Neural progenitor cell (in vitro differentiated cells): ENCODE measurements at regions not wholly inside any gene's neighbourhood (a gene's known extent, or its start where the extent isn't known, plus 50 kb on each side); places are given as distances from the start of the nearest gene placed in this dataset.

Source experiments
- EZH2phosphoT487 ChIP-seq: fragments of 200-600 bp; sonication (generic); IDR thresholded peaks from 2 replicates; pipeline ENCODE4 v1.6.1; 2017; ENCODE audit warnings: antibody characterized with exemption
- TF ChIP-seq, protein P1 (sequence below): fragments of 200-600 bp; sonication (generic); IDR thresholded peaks from 2 replicates; pipeline ENCODE4 v1.5.1; 2017; ENCODE audit warnings: antibody characterized with exemption, mild to moderate bottlenecking

DNA sequence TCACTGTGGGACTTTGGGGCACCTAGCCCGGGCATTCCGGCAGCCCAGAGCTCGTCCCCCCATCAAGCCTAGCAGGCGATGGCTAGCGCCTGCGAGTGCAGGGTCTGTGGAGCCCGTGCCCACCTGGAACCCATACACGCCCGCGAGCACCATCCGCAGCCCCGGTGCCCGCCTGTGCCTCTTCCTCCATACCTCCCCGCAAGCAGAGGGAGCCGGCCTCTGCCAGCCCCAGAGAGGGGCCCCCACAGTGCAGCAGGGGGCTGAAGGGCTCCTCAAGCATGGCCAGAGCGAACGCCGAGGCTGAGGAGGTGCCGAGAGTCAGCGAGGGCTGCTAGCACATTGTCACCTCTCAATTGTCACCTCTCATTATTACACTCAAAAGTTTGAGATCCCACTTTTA, 167.8 kb upstream of the EPHA6 start:
- TF ChIP-seq, protein P1, sequence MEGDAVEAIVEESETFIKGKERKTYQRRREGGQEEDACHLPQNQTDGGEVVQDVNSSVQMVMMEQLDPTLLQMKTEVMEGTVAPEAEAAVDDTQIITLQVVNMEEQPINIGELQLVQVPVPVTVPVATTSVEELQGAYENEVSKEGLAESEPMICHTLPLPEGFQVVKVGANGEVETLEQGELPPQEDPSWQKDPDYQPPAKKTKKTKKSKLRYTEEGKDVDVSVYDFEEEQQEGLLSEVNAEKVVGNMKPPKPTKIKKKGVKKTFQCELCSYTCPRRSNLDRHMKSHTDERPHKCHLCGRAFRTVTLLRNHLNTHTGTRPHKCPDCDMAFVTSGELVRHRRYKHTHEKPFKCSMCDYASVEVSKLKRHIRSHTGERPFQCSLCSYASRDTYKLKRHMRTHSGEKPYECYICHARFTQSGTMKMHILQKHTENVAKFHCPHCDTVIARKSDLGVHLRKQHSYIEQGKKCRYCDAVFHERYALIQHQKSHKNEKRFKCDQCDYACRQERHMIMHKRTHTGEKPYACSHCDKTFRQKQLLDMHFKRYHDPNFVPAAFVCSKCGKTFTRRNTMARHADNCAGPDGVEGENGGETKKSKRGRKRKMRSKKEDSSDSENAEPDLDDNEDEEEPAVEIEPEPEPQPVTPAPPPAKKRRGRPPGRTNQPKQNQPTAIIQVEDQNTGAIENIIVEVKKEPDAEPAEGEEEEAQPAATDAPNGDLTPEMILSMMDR, result no peak
- TF ChIP-seq EZH2phosphoT487, result no peak
